GM21737 (cell line): ENCODE measurements at regions not wholly inside any gene's neighbourhood (a gene's known extent, or its start where the extent isn't known, plus 50 kb on each side); places are given as distances from the start of the nearest gene placed in this dataset.

Source experiments
- ATAC-seq: cut with Tn5 transposase; IDR thresholded peaks from one replicate; pipeline ENCODE4 v1.9.1; 2021; ENCODE audit warnings: mild to moderate bottlenecking, moderate library complexity; ENCODE audit not compliant: unreplicated experiment

DNA sequence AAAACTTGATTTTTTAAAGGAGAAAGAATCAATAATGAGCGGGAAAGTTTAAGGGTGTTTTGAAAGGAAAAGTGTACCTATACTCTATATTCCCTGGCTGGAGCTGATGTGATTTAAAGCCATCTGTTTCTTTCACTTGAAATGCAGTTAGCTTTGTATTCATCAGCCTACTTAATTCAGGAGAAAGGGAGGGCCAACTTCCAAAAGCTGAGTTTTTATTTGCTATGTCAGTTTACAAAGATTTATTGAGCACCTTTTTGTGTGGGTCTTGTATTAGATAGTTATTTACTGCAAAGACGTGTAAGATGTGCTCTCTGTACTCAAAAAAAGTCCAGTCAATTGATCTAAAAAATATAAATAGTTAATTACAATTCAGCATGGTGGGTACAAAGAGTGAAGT, 176.2 kb upstream of the GOLIM4 start:
- no peak for ATAC-seq

DNA sequence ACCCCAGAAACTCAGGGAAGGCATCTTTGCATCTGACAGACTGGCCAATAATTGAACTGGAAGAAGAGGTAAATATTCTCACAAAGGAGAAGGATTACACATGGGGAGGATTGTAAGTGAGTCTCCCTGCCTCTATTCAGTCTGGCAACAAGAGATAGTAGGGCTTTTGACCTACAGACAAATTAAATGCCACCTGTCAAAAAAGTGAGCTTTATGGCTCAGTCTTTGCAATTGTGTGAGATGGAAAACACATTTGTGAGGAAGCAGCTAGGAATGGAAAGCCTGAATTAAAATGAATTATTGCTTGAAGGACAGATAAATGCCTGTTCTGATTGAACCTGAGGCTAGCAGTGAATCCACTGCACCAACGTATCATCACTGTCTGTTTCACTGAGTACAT, 173.3 kb upstream of the GOLIM4 start:
- ATAC-seq: no peak

DNA sequence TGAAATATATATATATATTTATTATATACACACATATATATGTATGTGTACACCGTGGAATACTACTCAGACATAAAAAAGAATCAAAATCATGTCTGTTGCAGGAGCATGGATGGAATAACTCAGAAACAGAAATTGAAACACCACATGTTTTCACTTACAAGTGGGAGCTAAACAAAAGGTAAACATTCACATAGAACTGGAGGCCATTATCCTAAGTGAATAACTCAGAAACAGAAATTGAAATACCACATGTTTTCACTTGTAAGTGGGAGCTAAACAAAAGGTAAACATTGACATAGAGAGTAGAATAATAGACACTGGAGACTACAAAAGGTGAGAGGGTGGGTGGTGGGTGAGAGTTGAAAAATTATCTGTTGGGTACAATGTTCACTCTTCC, 171.5 kb upstream of the GOLIM4 start:
- ATAC-seq: no peak

DNA sequence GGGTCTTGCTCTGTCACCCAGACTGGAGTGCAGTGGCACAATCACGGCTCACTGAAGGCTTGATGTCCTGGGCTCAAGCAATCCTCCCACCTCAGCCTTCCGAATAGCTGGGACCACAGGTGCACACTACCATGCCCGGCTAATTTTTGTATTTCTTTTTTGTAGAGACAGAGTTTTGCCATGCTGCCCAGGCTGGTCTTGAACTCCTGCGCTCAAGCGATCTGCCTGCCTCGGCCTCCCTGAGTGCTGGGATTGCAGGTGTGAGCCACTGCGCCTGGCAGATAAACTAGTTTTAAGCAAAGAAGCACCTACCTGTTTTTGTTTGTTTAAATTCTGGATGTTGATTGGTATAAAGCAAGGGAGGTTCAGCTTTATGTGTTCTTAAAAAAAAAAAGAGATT, 170.6 kb upstream of the GOLIM4 start:
- ATAC-seq: no peak

DNA sequence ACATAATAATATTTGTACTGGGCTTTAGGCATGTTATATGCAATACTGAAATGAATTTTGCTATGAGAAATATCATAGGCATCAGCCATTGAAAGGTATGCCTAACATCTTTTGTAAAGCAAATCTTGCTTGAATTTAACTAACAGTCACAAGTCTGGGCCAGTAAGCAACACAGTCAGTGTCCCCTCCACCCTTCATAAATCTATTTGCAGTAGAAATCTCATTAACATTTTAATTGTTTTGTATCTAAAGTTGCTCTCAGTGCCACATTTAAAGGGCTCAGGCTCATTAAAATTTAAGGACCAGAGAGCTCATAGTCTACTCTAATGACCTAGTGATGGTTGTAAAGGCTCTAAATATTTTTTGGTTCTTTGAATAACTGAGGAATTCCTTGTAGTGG, 167.2 kb upstream of the GOLIM4 start:
- ATAC-seq: no peak

DNA sequence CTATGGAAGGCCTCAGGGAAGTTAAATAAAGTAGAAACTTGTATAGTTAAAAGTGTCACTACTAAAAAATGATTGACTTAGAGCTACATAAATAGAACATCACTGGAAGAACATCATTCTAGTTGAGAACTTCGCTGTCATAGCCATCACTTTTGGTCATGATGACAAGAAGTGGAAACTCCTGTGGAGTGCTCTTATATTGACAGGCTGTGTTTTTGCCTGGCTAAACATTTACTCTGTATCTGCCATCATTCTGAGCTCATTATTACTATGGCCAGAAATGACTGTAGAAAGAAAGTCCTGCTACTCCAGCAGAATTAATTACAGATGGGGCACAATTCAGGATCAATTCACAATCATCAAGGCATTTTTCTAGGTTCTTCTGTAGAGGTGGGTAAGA, 165.1 kb upstream of the GOLIM4 start:
- ATAC-seq: peak; percentile 77

DNA sequence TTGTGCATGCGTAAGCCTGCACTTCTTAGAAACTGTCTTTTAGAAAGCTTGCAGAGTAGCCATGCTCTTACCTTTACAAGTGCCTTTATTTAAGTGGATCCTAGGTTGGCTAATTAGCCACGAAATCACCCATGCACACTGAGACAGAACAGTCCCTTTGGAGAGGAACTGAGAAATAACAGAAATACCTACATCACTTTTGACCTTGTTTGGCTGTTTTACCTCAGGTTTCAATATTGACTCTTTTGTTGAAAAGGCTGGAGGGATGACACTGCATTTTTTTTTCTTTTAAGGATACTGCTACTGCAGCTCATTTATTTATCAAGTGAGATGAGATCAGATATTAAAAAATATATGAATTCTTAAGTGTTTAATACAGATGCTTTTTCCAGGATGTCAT, 155.6 kb upstream of the GOLIM4 start:
- ATAC-seq: peak; percentile 42

DNA sequence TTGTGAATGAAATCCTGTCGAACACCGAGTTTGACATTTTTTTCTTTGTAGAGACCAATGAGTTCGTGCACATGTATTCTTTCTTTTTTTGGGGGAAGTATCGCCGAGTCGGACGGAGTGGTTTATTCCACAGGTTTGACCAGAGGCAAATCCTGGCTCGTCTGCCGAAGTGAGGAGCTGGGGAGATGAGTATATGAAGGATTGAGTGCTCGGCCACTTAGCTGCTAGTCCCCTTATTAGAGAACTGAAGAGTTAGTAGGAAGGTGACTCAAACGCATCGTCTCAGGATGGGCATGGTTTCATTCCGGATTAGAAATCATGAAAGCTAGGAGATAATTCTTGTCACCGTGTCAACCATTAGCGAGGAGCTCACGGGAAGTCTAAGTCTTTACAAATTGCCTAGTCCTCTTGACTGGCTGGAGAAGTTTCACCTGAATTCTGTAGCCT, 154.7 kb upstream of the GOLIM4 start:
- no peak for ATAC-seq

DNA sequence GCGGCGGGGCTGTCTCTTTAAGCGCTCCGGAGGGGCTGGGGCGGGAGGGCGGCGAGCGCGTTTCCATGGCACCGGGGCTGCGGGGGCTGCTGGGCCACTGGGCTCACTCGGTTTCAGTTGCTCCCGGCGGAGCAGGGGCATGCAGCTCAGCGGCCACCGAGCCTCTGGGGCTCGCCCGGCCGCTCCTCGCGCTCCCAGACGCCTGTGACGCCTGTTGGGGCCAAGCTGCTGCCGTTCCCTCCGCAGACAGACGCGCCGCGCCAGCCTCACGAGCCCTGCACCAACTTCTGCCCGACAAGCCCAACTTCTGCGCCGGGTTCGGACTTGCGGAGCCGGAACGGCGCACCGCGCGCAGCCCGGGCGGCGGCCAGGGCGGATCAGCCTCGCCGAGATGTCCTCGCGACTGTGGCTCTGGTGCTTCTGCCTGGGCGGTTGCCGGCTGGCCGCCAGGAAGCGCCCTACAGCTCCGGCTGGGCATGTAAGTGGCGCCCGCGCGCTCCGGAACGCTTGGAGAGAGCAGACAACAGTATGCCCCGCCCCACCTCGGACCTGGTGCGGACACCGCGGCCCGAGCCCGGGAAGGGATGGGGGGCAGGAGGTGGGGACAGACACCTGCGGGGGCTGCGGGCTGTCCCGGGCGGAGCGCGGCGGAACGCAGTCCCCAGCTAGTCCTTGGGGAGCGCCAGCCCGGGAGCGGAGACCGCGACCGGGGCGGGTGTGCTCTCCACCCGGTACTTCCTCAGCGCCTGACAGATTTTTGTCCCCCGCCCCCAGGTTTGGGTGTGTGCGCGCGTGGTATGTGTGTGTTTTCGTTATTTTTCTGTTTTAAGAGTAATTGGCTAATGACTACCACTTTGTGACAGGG, 154.1 kb upstream of the GOLIM4 start:
- ATAC-seq: peak; percentile 74

DNA sequence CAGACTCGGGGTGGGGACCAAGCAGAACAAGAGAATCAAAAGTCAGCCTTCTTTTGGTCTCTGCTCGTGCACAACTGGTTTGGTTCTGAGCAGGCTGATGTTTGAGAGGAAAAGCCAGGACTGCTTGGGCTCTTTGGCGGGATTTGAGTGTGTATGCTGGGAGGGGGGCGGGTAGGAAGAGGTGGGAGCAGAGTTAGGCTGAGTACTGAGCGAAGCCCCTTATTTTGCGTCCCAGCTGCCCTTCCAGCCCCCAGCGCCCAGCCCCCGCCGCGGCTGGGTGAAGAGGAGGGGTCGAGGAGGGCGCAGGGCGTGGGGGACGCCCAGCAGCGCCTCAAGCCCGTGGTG, 153.5 kb upstream of the GOLIM4 start:
- ATAC-seq: no peak

DNA sequence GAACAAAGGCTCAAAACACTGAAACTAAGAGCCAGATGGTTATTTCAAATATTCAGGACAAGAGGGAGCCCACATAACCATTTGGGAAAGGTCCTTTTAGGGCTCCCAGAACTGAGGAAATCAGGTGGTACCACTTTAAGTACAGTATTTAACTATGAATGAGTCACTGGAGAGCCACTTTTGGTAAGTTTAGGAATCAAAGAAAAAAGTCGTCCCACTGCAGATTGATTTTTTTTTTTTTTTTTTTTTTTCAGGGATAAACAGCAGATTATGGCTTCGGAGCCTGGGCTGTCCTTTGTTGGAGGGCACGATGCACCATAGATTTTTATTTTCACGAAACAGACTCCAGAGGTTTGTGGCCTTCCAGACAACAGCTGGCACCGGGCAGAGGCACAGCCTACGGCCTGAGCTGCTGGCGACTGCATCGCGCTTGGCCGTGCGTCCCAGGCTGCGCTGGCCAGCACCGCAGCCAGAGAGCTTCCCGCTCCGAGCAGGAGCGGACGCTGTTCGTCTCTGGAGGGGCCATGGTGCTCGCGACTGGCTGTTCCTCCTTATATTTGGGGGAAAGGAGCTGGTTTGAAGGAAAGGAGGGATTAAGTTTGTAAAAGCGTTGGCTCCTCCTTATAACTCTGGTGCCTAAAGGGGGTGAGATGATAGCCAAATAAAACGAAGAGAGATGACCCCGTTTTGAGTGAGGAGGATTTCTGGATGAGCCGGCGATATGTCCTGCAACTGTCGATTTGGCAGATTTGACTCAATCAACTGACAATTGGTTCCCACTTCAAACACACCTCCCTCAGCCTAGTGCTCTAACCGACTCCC, 152.9 kb upstream of the GOLIM4 start:
- ATAC-seq: peak; percentile 11

DNA sequence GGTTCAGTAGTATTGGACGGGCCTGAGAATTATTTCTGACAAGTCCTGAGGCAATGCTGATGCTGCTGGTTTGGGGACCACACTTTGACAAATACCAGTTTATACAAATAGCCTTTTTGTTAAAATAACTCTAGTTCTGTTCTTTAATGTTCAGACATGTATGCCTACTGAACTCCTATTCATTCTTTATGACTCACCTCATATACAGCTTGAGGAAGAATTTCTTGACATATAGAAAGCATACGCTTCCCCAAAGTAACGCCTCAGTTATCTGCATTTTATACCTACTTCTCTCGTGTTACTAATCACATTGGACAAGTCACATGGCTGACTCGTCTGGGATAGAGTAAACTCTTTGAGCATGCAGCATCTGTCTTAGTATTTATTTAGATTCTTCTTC, 145.4 kb upstream of the GOLIM4 start:
- ATAC-seq: no peak

DNA sequence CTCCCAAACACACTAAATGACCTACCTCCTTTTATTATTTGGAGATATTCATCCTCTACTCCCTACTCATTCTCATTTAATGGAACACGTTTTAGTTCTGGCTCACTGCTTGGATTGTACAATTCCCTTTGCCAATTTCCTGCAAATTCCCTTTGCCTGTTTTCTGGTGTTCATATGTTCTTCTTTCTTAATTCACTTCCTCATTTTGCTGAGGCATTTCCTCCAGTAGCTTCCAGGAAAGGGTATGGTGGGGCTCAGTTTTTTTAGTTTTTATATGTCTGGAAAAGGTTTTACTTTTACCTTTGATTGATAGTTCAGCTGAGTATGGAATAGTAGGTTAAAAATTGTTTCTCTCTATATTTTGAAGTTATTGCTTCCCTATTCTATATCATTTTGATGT, 143.6 kb upstream of the GOLIM4 start:
- ATAC-seq: no peak

DNA sequence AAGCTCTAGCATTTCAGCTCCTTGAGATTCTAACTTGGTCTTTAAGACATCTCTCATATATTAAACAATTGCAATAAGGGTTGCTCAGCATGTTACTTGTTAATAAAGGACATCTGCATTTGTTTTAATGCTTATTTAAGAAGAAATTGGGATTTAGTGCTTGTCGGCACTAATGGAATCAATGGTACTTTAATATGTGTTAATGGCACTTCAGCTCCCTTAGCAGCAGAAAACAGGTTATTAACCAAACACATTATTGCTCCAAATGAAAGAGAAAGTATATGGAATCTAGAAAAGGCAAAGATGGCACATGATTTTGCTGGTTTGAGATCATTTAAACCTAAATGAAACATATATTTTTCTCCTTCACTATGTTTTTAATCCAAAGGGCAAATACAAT, 137.3 kb upstream of the GOLIM4 start:
- ATAC-seq: no peak

DNA sequence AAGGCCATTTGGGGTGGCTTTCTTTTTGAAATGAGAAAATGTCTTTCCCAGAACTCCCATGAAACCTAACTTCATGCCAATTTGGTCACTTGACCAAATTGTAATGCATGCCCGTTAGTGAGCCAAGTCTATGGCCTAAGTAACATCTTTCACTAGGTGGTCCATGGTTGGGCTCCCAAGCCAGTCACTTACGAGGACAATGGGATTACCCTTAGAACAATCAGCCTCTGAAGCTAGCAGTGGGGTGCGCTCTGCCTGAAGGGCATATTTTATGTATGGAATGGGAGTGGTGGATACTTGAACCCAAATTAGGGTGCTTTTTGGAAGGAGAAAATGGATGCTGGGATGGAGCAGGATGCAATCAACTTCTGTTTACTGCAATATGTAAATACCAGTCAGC, 127.4 kb upstream of the GOLIM4 start:
- no peak for ATAC-seq

DNA sequence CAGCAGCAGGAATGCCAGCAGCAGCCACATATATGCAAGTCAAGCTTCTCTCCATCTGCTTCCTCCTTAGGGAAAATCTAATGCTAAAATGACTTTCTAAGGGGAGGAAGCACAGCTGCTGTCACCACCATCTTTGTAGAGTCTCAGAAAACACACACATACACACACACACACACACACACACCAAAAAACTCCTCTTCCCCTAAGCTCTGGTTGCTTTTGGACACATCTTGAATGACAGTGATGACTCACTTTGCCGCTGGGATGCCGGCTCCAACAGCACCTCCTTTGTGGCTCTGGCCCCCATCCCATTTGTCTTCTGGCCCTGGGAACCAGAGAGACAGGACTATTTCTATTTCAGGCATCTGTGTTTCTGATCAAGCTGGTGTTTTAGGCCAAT, 124.8 kb upstream of the GOLIM4 start:
- ATAC-seq: no peak

DNA sequence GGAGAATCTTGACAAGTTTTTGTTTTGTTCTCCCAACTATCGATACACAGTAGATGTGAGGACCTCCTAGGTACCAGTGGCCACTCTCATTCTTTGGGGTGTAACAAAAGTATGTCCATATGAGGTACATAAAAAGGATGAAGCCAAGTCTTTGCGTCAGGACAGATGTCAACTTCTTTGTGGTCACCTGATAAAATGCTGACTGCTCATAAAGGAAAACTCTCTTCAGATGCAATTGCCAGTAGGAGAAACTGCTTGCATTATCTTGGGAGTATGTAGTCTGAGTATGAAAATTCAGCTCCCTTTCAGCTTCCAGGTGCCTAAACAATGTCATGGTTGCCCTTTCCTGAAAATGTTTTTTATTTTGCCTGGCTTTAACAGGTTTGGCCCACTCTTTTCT, 123.8 kb upstream of the GOLIM4 start:
- ATAC-seq: no peak

DNA sequence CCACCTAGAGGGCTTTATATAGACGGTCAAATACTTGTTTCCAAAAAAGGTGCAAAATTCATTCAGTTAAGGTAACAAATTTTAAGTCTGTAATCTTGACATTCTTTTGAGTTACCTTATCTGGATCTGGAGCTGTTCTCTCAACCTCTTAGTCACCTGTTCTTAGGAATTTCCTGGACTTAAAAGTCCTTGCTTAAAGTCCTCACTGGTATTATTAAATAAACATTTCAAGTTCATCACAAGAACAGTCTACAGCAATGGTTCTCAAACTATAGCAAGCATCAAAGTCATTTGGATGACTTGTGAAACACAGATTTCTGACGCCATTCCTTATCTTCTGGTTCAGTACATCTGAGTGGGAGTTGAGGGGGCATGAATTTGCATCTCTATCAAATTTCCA, 122.9 kb upstream of the GOLIM4 start:
- no peak for ATAC-seq

DNA sequence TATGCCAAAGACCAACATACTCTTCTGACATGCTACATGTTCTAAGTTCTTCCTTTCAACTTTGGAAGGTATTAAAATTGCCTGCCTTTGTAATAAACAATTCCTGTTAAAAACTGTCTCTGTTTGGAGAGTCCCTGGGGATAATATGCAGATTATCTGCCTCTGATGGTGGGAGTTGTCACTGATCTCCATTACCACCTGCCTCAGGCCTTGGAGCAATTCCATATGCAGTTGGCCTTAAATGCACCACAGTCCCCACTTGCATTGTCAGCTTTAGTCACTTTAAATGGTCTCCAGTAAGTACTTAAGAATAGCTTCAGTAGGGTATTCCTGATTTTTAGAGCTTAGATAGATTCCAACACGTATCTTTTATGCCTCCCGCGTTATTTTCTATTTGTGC, 121.1 kb upstream of the GOLIM4 start:
- no peak for ATAC-seq

DNA sequence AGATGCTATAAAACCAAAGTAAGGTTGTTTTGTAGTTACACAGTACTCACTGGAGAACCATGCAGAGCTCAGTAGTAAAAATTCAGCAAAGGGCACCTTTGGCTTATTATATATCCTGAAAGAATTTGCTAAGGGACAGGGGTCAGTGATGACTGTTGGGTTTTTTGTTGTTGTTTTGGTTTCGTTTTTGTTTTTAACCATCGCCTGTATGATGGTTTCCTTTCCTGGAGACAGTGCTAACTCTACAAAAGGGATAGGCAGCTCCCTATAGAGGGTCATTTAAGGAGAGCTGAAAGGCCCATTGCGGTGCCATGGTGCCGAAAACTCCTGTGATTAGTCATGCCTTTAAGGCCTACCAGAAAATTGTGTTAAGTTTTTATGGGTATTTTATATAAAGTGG, 118.2 kb upstream of the GOLIM4 start:
- peak; percentile 90 for ATAC-seq

DNA sequence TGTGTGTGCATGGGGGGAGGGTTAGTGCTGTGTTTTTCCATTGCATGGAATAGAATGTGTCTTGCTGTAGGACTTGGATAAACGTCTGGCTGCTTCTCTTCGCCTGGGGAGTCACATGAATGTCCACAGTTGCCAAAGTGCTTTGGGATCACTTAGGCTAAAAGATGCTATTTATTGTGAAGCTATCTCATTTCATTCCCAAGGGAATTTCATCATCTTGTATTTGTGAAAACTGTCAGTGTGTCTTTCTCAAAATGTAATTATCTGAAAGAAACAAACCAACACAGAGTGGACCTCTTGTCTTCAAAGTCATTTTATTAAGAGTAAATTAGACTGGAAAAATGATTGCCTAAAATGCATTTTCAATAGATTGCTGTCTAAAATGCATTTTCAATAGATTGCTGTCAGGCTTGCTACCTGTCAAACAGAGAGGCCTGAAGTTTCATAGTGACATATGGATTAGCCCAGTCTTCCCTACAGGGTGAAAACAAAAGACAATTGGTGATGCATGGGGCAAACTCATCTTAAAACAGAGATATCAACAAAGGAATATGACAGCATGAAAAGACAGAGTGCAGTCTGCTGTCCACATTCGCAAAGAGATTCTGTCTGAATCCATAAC, 117.1 kb upstream of the GOLIM4 start:
- ATAC-seq: no peak

DNA sequence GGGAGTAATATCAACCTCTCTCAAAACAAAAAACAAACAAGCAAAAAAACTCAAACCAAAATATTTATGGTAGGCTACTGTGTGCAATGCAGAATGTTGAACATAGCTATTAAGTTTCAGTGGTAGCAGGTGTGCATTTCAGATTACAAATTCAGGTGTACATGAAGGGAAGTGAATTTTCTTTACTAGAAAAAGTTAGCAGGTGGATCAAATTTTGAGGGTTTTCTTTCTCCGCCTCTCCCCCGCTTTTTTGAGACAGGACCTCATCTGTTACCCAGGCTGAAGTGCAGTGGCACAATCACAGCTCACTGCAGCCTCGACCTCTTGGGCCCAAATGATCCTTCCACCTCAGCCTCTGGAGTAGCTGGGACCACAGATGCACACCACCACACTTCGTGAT, 109.7 kb upstream of the GOLIM4 start:
- ATAC-seq: no peak
